NOMO-1 (cell line): ENCODE measurements at regions not wholly inside any gene's neighbourhood (a gene's known extent, or its start where the extent isn't known, plus 50 kb on each side); places are given as distances from the start of the nearest gene placed in this dataset.
"Not testable (repeated sequence)": the region's sequence is repeated elsewhere in the genome, so short reads cannot be mapped to it uniquely, and the experiment has no call there.

ENCODE experiments used
- DNase-seq, 2 experiments: peaks; one replicate each; lab custom pipeline; 2025; ENCODE audit not compliant: unreplicated experiment in 2 of 2; lab: John Stamatoyannopoulos, UW

GRCh38 chr3:35296533-35296932 is 342.8 kb upstream of the ARPP21 start:
- DNase-seq = no peak

GRCh38 chr3:35296944-35297343 is 342.4 kb upstream of the ARPP21 start:
- not testable (repeated sequence) for DNase-seq

GRCh38 chr3:35305406-35305805 is 333.9 kb upstream of the ARPP21 start:
- DNase-seq = no peak

GRCh38 chr3:35307296-35307695 is 332.0 kb upstream of the ARPP21 start:
- no peak for DNase-seq

- DNase-seq = not testable (repeated sequence)
These were observed 322.5 kb upstream of the ARPP21 start for GRCh38 chr3:35316841-35317240.

GRCh38 chr3:35320646-35321407 is 318.5 kb upstream of the ARPP21 start:
- no peak for DNase-seq

GRCh38 chr3:35322070-35322469 is 317.3 kb upstream of the ARPP21 start:
- DNase-seq = no peak

GRCh38 chr3:35335703-35336102 is 303.6 kb upstream of the ARPP21 start:
- DNase-seq = no peak

GRCh38 chr3:35336601-35337000 is 302.7 kb upstream of the ARPP21 start:
- no peak for DNase-seq

GRCh38 chr3:35338186-35338585 is 301.1 kb upstream of the ARPP21 start:
- no peak for DNase-seq

GRCh38 chr3:35380196-35380595 is 259.1 kb upstream of the ARPP21 start:
- DNase-seq = no peak

- DNase-seq = no peak
These were observed 256.1 kb upstream of the ARPP21 start for GRCh38 chr3:35383216-35383615.

- no peak for DNase-seq
These were observed 255.4 kb upstream of the ARPP21 start for GRCh38 chr3:35383719-35384555.

- DNase-seq = no peak
These were observed 254.1 kb upstream of the ARPP21 start for GRCh38 chr3:35385271-35385670.

GRCh38 chr3:35389907-35390306 is 249.4 kb upstream of the ARPP21 start:
- DNase-seq = no peak

GRCh38 chr3:35392187-35392586 is 247.1 kb upstream of the ARPP21 start:
- no peak for DNase-seq

- no peak for DNase-seq
These were observed 245.2 kb upstream of the ARPP21 start for GRCh38 chr3:35393901-35394799.

GRCh38 chr3:35394905-35395304 is 244.4 kb upstream of the ARPP21 start:
- no peak for DNase-seq

- no peak for DNase-seq
These were observed 237.7 kb upstream of the ARPP21 start for GRCh38 chr3:35401671-35402070.

- DNase-seq = no peak
These were observed 234.8 kb upstream of the ARPP21 start for GRCh38 chr3:35404571-35404970.

- DNase-seq = no peak
These were observed 230.4 kb upstream of the ARPP21 start for GRCh38 chr3:35408882-35409281.
